ENCODE measurements at regions not wholly inside any gene's neighbourhood (a gene's known extent, or its start where the extent isn't known, plus 50 kb on each side); places are given as distances from the start of the nearest gene placed in this dataset.

GRCh38 chr11:45424411-45425180 lies 138.5 kb upstream of the SYT13 start:
- H3F3A ChIP-seq (replicated peaks; ENCODE audit: low read depth): no peaks in the 10 kb centered on the region
- no peaks in the 10 kb centered on the region for H3K79me2 ChIP-seq (replicated peaks; ENCODE audit: insufficient read depth)
- TF ChIP-seq ZNF114 (CRISPR knock-in tag; IDR thresholded peaks at IDR 0.05) (no peak), POLR2AphosphoS5 (IDR thresholded peaks at IDR 0.05; ENCODE audit: low read depth) (no peak), ETS1 (IDR thresholded peaks at IDR 0.05) (no peak), STAT1 (IDR thresholded peaks at IDR 0.05; ENCODE audit: unreplicated experiment) (no peak), JUNB (IDR thresholded peaks at IDR 0.05; ENCODE audit: unreplicated experiment) (no peak), EZH2 (IDR thresholded peaks at IDR 0.05; ENCODE audit: low read depth, unreplicated experiment) (no peak), EZH2phosphoT487 (IDR thresholded peaks at IDR 0.05; ENCODE audit: unreplicated experiment) (no peak), NANOG (IDR thresholded peaks at IDR 0.05; ENCODE audit: borderline replicate concordance) (no peak), CREB1 (CRISPR knock-in tag; IDR thresholded peaks at IDR 0.05; ENCODE audit: low read depth) (no peak), ZNF462 (CRISPR knock-in tag; IDR thresholded peaks at IDR 0.05) (no peak), ZNF331 (CRISPR knock-in tag; IDR thresholded peaks at IDR 0.05; ENCODE audit: low read depth) (no peak)
- TF ChIP-seq, protein P1, sequence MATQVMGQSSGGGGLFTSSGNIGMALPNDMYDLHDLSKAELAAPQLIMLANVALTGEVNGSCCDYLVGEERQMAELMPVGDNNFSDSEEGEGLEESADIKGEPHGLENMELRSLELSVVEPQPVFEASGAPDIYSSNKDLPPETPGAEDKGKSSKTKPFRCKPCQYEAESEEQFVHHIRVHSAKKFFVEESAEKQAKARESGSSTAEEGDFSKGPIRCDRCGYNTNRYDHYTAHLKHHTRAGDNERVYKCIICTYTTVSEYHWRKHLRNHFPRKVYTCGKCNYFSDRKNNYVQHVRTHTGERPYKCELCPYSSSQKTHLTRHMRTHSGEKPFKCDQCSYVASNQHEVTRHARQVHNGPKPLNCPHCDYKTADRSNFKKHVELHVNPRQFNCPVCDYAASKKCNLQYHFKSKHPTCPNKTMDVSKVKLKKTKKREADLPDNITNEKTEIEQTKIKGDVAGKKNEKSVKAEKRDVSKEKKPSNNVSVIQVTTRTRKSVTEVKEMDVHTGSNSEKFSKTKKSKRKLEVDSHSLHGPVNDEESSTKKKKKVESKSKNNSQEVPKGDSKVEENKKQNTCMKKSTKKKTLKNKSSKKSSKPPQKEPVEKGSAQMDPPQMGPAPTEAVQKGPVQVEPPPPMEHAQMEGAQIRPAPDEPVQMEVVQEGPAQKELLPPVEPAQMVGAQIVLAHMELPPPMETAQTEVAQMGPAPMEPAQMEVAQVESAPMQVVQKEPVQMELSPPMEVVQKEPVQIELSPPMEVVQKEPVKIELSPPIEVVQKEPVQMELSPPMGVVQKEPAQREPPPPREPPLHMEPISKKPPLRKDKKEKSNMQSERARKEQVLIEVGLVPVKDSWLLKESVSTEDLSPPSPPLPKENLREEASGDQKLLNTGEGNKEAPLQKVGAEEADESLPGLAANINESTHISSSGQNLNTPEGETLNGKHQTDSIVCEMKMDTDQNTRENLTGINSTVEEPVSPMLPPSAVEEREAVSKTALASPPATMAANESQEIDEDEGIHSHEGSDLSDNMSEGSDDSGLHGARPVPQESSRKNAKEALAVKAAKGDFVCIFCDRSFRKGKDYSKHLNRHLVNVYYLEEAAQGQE (IDR thresholded peaks at IDR 0.05; ENCODE audit: unreplicated experiment): no peak
- TF ChIP-seq, protein P2, sequence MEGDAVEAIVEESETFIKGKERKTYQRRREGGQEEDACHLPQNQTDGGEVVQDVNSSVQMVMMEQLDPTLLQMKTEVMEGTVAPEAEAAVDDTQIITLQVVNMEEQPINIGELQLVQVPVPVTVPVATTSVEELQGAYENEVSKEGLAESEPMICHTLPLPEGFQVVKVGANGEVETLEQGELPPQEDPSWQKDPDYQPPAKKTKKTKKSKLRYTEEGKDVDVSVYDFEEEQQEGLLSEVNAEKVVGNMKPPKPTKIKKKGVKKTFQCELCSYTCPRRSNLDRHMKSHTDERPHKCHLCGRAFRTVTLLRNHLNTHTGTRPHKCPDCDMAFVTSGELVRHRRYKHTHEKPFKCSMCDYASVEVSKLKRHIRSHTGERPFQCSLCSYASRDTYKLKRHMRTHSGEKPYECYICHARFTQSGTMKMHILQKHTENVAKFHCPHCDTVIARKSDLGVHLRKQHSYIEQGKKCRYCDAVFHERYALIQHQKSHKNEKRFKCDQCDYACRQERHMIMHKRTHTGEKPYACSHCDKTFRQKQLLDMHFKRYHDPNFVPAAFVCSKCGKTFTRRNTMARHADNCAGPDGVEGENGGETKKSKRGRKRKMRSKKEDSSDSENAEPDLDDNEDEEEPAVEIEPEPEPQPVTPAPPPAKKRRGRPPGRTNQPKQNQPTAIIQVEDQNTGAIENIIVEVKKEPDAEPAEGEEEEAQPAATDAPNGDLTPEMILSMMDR (conservative IDR thresholded peaks at IDR 0.05; ENCODE audit: low read depth in 2 of 2): no peak
- H3K4me2 ChIP-seq: no peak overlapping the region
- Mint-ChIP-seq H3K9me3 (no peaks in the 10 kb centered on the region), H3K27ac (no peak overlapping the region), H3K4me1 (peaks cover 10% of the 10 kb centered on the region; the same call in 2 of the 3 replicates), H3K36me3 (ENCODE audit: low read depth) (no peaks in the 10 kb centered on the region), H3K4me3 (no peak overlapping the region), H3K27me3 (ENCODE audit: insufficient read depth, low read depth, poor library complexity) (peaks cover 2% of the 10 kb centered on the region)
- DNase-seq (ENCODE audit: low spot score) (no peak), ATAC-seq (no peak)
- H2AFZ ChIP-seq: no peak overlapping the region
- H3K4me1 ChIP-seq (ENCODE audit: insufficient read depth): no peaks in the 10 kb centered on the region
- H3K27ac ChIP-seq (ENCODE audit: low read depth): no peak overlapping the region
- no peaks in the 10 kb centered on the region for H3K27me3 ChIP-seq (ENCODE audit: insufficient read depth)
- no peaks in the 10 kb centered on the region for H3K36me3 ChIP-seq (ENCODE audit: insufficient read depth)
- H3K9me2 ChIP-seq (ENCODE audit: insufficient read depth): 0 out of 2 replicates have a peak, but pooled peaks cover 6% of the 10 kb centered on the region
- H3K4me3 ChIP-seq: no peak overlapping the region
- H4K20me1 ChIP-seq (replicated peaks; ENCODE audit: insufficient read depth): no peaks in the 10 kb centered on the region

Measured in GM23338 (cell line).